Tongue (tissue), 1 donor: ENCODE measurements at regions not wholly inside any gene's neighbourhood (a gene's known extent, or its start where the extent isn't known, plus 50 kb on each side); places are given as distances from the start of the nearest gene placed in this dataset.

Experiments
- DNase-seq: peaks from one replicate; pipeline ENCODE4 v3.0.0-alpha.2; 2015

- no peak for DNase-seq
Measured at GRCh38 chr6:143621876-143622605, 55.7 kb upstream of the PHACTR2 start.

GRCh38 chr6:143621159-143621873, 56.4 kb upstream of the PHACTR2 start:
- DNase-seq, result no peak

GRCh38 chr6:143620447-143620846, 57.3 kb upstream of the PHACTR2 start:
- DNase-seq, result peak; percentile 69

GRCh38 chr6:143619824-143620401, 57.9 kb upstream of the PHACTR2 start:
- DNase-seq, result peak; percentile 78

- DNase-seq, result no peak
Measured at GRCh38 chr6:143616741-143617140, 61.0 kb upstream of the PHACTR2 start.

GRCh38 chr6:143615785-143616184, 62.0 kb upstream of the PHACTR2 start:
- no peak for DNase-seq

- DNase-seq, result no peak
Measured at GRCh38 chr6:143614235-143614634, 63.5 kb upstream of the PHACTR2 start.

- no peak for DNase-seq
Measured at GRCh38 chr6:143613749-143614148, 64.0 kb upstream of the PHACTR2 start.

GRCh38 chr6:143612186-143612585, 65.6 kb upstream of the PHACTR2 start:
- DNase-seq, result no peak

- no peak for DNase-seq
Measured at GRCh38 chr6:143611580-143611979, 66.2 kb upstream of the PHACTR2 start.

- DNase-seq, result no peak
Measured at GRCh38 chr6:143609972-143610371, 67.8 kb upstream of the PHACTR2 start.

GRCh38 chr6:143609501-143609900, 68.3 kb upstream of the PHACTR2 start:
- DNase-seq, result no peak

- no peak for DNase-seq
Measured at GRCh38 chr6:143608906-143609305, 68.9 kb upstream of the PHACTR2 start.

- no peak for DNase-seq
Measured at GRCh38 chr6:143607974-143608373, 69.8 kb upstream of the PHACTR2 start.

- DNase-seq, result no peak
Measured at GRCh38 chr6:143607168-143607567, 70.6 kb upstream of the PHACTR2 start.

GRCh38 chr6:143605906-143606521, 71.8 kb upstream of the PHACTR2 start:
- DNase-seq, result no peak

- no peak for DNase-seq
Measured at GRCh38 chr6:143603455-143603854, 74.3 kb upstream of the PHACTR2 start.

GRCh38 chr6:143601504-143601903, 76.3 kb upstream of the PHACTR2 start:
- no peak for DNase-seq

- DNase-seq, result no peak
Measured at GRCh38 chr6:143600821-143601220, 76.9 kb upstream of the PHACTR2 start.

- no peak for DNase-seq
Measured at GRCh38 chr6:143598466-143599080, 79.2 kb upstream of the PHACTR2 start.

GRCh38 chr6:143596866-143597265, 80.9 kb upstream of the PHACTR2 start:
- no peak for DNase-seq

- DNase-seq, result peak; percentile 61
Measured at GRCh38 chr6:143595251-143596036, 82.3 kb upstream of the PHACTR2 start.
